H9 (cell line): ENCODE measurements at regions not wholly inside any gene's neighbourhood (a gene's known extent, or its start where the extent isn't known, plus 50 kb on each side); places are given as distances from the start of the nearest gene placed in this dataset.

Experiments used
- DNase-seq: peaks from one replicate; pipeline ENCODE4 v3.0.0-alpha.2; 2017
- H2AFZ ChIP-seq: one replicate; pipeline ENCODE4 v1.6.1; 2013; ENCODE audit warnings: mild to moderate bottlenecking, low read length, control low read depth, moderate library complexity
- H2AK5ac ChIP-seq: 2 replicates; pipeline ENCODE4 v1.6.1; 2013; ENCODE audit warnings: low read length, control low read depth, mixed read lengths; ENCODE audit not compliant: insufficient read length
- H2BK120ac ChIP-seq: one replicate; pipeline ENCODE4 v1.6.1; 2013; ENCODE audit warnings: low read depth, mild to moderate bottlenecking, low read length, control low read depth, inconsistent platforms; ENCODE audit not compliant: poor library complexity, severe bottlenecking
- H2BK12ac ChIP-seq: 2 replicates; pipeline ENCODE4 v1.6.1; 2013; ENCODE audit warnings: low read length, control low read depth, mixed read lengths, low read depth; ENCODE audit not compliant: insufficient read length
- H2BK15ac ChIP-seq: 2 replicates; pipeline ENCODE4 v1.6.1; 2013; ENCODE audit warnings: low read depth, low read length, control low read depth
- H2BK20ac ChIP-seq: one replicate; pipeline ENCODE4 v1.6.1; 2013; ENCODE audit warnings: low read depth, mild to moderate bottlenecking, low read length, control low read depth, inconsistent platforms; ENCODE audit not compliant: poor library complexity, severe bottlenecking
- H2BK5ac ChIP-seq: 2 replicates; pipeline ENCODE4 v1.6.1; 2013; ENCODE audit warnings: low read length, control low read depth, mixed read lengths; ENCODE audit not compliant: insufficient read length
- H3K14ac ChIP-seq: 2 replicates; pipeline ENCODE4 v1.6.1; 2013; ENCODE audit warnings: low read length, control low read depth; ENCODE audit not compliant: insufficient read depth
- H3K18ac ChIP-seq: 2 replicates; pipeline ENCODE4 v1.6.1; 2013; ENCODE audit warnings: low read depth, mild to moderate bottlenecking, mixed read lengths, low read length, control low read depth; ENCODE audit not compliant: insufficient read length
- H3K23ac ChIP-seq: 2 replicates; pipeline ENCODE4 v1.6.1; 2013; ENCODE audit warnings: low read length, control low read depth, mixed read lengths, low read depth; ENCODE audit not compliant: insufficient read length
- H3K23me2 ChIP-seq: 2 replicates; pipeline ENCODE4 v1.6.1; 2013; ENCODE audit warnings: low read depth, mild to moderate bottlenecking, mixed read lengths, low read length, control low read depth; ENCODE audit not compliant: insufficient read length, poor library complexity, severe bottlenecking
- H3K27ac ChIP-seq: 2 replicates; pipeline ENCODE4 v1.5.1; 2013; ENCODE audit warnings: low read length, control low read depth, mixed read lengths, low read depth; ENCODE audit not compliant: insufficient read length
- H3K27me3 ChIP-seq: 2 replicates; pipeline ENCODE4 v1.6.1; 2013; ENCODE audit warnings: low read length, control low read depth, inconsistent platforms; ENCODE audit not compliant: insufficient read depth
- H3K4ac ChIP-seq: 2 replicates; pipeline ENCODE4 v1.6.1; 2013; ENCODE audit warnings: low read depth, mild to moderate bottlenecking, control low read depth, inconsistent platforms, low read length, moderate library complexity
- H3K4me1 ChIP-seq: 2 replicates; pipeline ENCODE4 v1.6.1; 2013; ENCODE audit warnings: low read length, control low read depth, inconsistent platforms; ENCODE audit not compliant: insufficient read depth
- H3K4me2 ChIP-seq: 2 replicates; pipeline ENCODE4 v1.6.1; 2013; ENCODE audit warnings: low read length, control low read depth, mixed read lengths; ENCODE audit not compliant: insufficient read length, insufficient read depth
- H3K56ac ChIP-seq: 2 replicates; pipeline ENCODE4 v1.6.1; 2013; ENCODE audit warnings: low read depth, mild to moderate bottlenecking, mixed read lengths, low read length, control low read depth; ENCODE audit not compliant: insufficient read length
- H3K79me1 ChIP-seq: 2 replicates; pipeline ENCODE4 v1.6.1; 2013; ENCODE audit warnings: low read depth, mild to moderate bottlenecking, moderate library complexity, low read length, control low read depth, inconsistent platforms; ENCODE audit not compliant: insufficient read depth, poor library complexity, severe bottlenecking
- H3K79me2 ChIP-seq: 2 replicates; pipeline ENCODE4 v1.6.1; 2013; ENCODE audit warnings: low read length, control low read depth, inconsistent platforms; ENCODE audit not compliant: insufficient read depth
- H3K9ac ChIP-seq: 2 replicates; pipeline ENCODE4 v1.6.1; 2013; ENCODE audit warnings: low read length, control low read depth, mixed read lengths; ENCODE audit not compliant: insufficient read length; ENCODE audit errors: extremely low read depth
- H3K9me3 ChIP-seq: one replicate; pipeline ENCODE4 v1.6.1; 2013; ENCODE audit warnings: low read depth, low read length, inconsistent platforms; ENCODE audit not compliant: control insufficient read depth
- H3T11ph ChIP-seq: one replicate; pipeline ENCODE4 v1.6.1; 2013; ENCODE audit warnings: mild to moderate bottlenecking, low read length, control low read depth, inconsistent platforms
- H4K20me1 ChIP-seq: one replicate; pipeline ENCODE4 v1.6.1; 2013; ENCODE audit not compliant: control insufficient read depth, insufficient read length, insufficient read depth
- H4K5ac ChIP-seq: 2 replicates; pipeline ENCODE4 v1.6.1; 2013; ENCODE audit warnings: low read depth, mild to moderate bottlenecking, mixed read lengths, low read length, control low read depth; ENCODE audit not compliant: insufficient read length
- H4K8ac ChIP-seq: replicated peaks from 2 replicates; pipeline ENCODE4 v1.6.1; 2013; ENCODE audit warnings: low read length, control low read depth, mixed read lengths, low read depth; ENCODE audit not compliant: insufficient read length
- H4K91ac ChIP-seq: 2 replicates; pipeline ENCODE4 v1.6.1; 2013; ENCODE audit warnings: low read depth, mild to moderate bottlenecking, moderate library complexity, mixed read lengths, low read length, control low read depth; ENCODE audit not compliant: insufficient read length
- H3K27ac Mint-ChIP-seq, 3 experiments: 2 replicates in 2 of 3; 3 replicates in 1 of 3; pipeline ENCODE4 v1.8.0; 2020 to 2021; ENCODE audit warnings: mixed read lengths in 3 of 3, mild to moderate bottlenecking in 1 of 3, moderate library complexity in 1 of 3
- H3K27me3 Mint-ChIP-seq: 2 replicates; pipeline ENCODE4 v1.8.0; 2021; ENCODE audit warnings: low read depth, mild to moderate bottlenecking, moderate library complexity, mixed read lengths
- H3K36me3 Mint-ChIP-seq, 3 experiments: 2 replicates in 2 of 3; 3 replicates in 1 of 3; pipeline ENCODE4 v1.8.0; 2020 to 2021; ENCODE audit warnings: low read depth in 3 of 3, mixed read lengths in 3 of 3; ENCODE audit not compliant: insufficient read depth in 1 of 3
- H3K4me1 Mint-ChIP-seq, 2 experiments: 2 replicates each; pipeline ENCODE4 v1.8.0; 2020; ENCODE audit warnings: mixed read lengths in 2 of 2
- H3K4me3 Mint-ChIP-seq, 2 experiments: 2 replicates in 1 of 2; 3 replicates in 1 of 2; pipeline ENCODE4 v1.8.0; 2020 to 2021; ENCODE audit warnings: mild to moderate bottlenecking in 2 of 2, mixed read lengths in 2 of 2, moderate library complexity in 1 of 2
- H3K9me3 Mint-ChIP-seq, 2 experiments: 2 replicates in 1 of 2; 3 replicates in 1 of 2; pipeline ENCODE4 v1.8.0; 2020; ENCODE audit warnings: mild to moderate bottlenecking in 2 of 2, mixed read lengths in 2 of 2, moderate library complexity in 1 of 2
- WGBS: extraction: QIAGEN DNeasy Blood & Tissue Kit; methylation state at CpG from one replicate; pipeline ENCODE4 v1.1.7; 2013; ENCODE audit warnings: missing lambda C conversion rate, low lambda C conversion rate, mixed read lengths; ENCODE audit not compliant: insufficient read length; ENCODE audit errors: extremely low coverage; 5-methylcytosine and 5-hydroxymethylcytosine counted together
- TF ChIP-seq, protein P1 (sequence below): fragments of 200-600 bp; sonication (generic); conservative IDR thresholded peaks from 3 replicates; pipeline ENCODE4 v1.8.0; 2021; ENCODE audit warnings: antibody characterized with exemption, mild to moderate bottlenecking

DNA sequence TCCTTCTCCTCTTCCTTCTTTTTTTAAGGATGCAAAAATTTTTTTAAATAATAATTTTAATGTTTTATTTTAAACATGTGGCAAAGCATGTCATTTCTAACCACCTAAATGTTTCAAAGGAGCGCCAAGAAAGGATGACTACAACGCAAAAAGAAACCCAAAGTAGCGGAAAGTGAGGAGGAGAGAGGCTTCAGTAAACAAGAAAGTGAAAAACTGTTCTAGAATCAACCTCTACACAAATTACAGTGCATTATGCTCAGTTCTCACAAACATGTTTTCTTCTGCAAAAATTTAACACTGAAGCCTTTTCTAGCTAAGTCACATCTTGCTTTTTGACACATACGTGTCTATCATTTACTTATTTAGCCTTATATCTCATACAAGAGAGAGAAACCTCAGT, 948.6 kb downstream of the GATA3 start:
- no peak overlapping the region for H3K27ac ChIP-seq
- H3K79me1 ChIP-seq: no peaks in the 10 kb centered on the region
- no peak overlapping the region for H2BK5ac ChIP-seq
- no peaks in the 10 kb centered on the region for H3K23me2 ChIP-seq
- H3K27me3 ChIP-seq: no peaks in the 10 kb centered on the region
- H3K56ac ChIP-seq: no peak overlapping the region
- TF ChIP-seq, protein P1, sequence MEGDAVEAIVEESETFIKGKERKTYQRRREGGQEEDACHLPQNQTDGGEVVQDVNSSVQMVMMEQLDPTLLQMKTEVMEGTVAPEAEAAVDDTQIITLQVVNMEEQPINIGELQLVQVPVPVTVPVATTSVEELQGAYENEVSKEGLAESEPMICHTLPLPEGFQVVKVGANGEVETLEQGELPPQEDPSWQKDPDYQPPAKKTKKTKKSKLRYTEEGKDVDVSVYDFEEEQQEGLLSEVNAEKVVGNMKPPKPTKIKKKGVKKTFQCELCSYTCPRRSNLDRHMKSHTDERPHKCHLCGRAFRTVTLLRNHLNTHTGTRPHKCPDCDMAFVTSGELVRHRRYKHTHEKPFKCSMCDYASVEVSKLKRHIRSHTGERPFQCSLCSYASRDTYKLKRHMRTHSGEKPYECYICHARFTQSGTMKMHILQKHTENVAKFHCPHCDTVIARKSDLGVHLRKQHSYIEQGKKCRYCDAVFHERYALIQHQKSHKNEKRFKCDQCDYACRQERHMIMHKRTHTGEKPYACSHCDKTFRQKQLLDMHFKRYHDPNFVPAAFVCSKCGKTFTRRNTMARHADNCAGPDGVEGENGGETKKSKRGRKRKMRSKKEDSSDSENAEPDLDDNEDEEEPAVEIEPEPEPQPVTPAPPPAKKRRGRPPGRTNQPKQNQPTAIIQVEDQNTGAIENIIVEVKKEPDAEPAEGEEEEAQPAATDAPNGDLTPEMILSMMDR: no peak
- no peak overlapping the region for H4K91ac ChIP-seq
- no peak overlapping the region for H3K14ac ChIP-seq
- DNase-seq: no peak
- H3K9me3 ChIP-seq: no peaks in the 10 kb centered on the region
- Mint-ChIP-seq H3K36me3 (no peaks in the 10 kb centered on the region), H3K27ac (no peak overlapping the region), H3K27me3 (peaks cover 4% of the 10 kb centered on the region), H3K4me3 (no peak overlapping the region), H3K9me3 (no peaks in the 10 kb centered on the region), H3K4me1 (no peaks in the 10 kb centered on the region)
- H2AFZ ChIP-seq: no peak overlapping the region
- no peak overlapping the region for H4K5ac ChIP-seq
- no peak overlapping the region for H2BK15ac ChIP-seq
- no peak overlapping the region for H3T11ph ChIP-seq
- H3K4ac ChIP-seq: no peak overlapping the region
- no peak overlapping the region for H2AK5ac ChIP-seq
- no peak overlapping the region for H2BK120ac ChIP-seq
- H3K79me2 ChIP-seq: no peaks in the 10 kb centered on the region
- no peak overlapping the region for H2BK12ac ChIP-seq
- no peaks in the 10 kb centered on the region for H3K4me1 ChIP-seq
- H2BK20ac ChIP-seq: no peak overlapping the region
- WGBS: no CpG with 5 or more reads among the region's 4 CpGs
- H3K9ac ChIP-seq: no peak overlapping the region
- no peak overlapping the region for H4K8ac ChIP-seq
- H4K20me1 ChIP-seq: no peaks in the 10 kb centered on the region
- no peak overlapping the region for H3K18ac ChIP-seq
- H3K23ac ChIP-seq: no peak overlapping the region
- no peak overlapping the region for H3K4me2 ChIP-seq
